Skeletal muscle satellite cell (primary cell): ENCODE measurements at regions not wholly inside any gene's neighbourhood (a gene's known extent, or its start where the extent isn't known, plus 50 kb on each side); places are given as distances from the start of the nearest gene placed in this dataset.

Experiments used
- H3K27me3 ChIP-seq: 2 replicates; pipeline ENCODE4 v1.7.0; 2013; ENCODE audit warnings: low read length; ENCODE audit not compliant: control insufficient read depth, insufficient read depth
- H3K36me3 ChIP-seq: 2 replicates; pipeline ENCODE4 v1.7.0; 2013; ENCODE audit warnings: mild to moderate bottlenecking, control low read depth, low read length; ENCODE audit not compliant: insufficient read depth
- H3K4me1 ChIP-seq: 2 replicates; pipeline ENCODE4 v1.7.0; 2013; ENCODE audit warnings: low read length; ENCODE audit not compliant: control insufficient read depth, insufficient read depth
- H3K4me2 ChIP-seq: 2 replicates; pipeline ENCODE4 v1.7.0; 2013; ENCODE audit warnings: mild to moderate bottlenecking, low read length
- H3K4me3 ChIP-seq: 2 replicates; pipeline ENCODE4 v1.7.0; 2013; ENCODE audit warnings: low read length
- H3K9ac ChIP-seq: 2 replicates; pipeline ENCODE4 v1.7.0; 2013; ENCODE audit warnings: mild to moderate bottlenecking, low read depth, low read length, moderate library complexity
- H3K9me3 ChIP-seq: replicated peaks from 2 replicates; pipeline ENCODE4 v1.7.0; 2013; ENCODE audit warnings: mild to moderate bottlenecking, control low read depth, low read length

- H3K27me3 ChIP-seq, result peaks cover 64% of the 10 kb centered on the region
- H3K36me3 ChIP-seq, result no peaks in the 10 kb centered on the region
- H3K4me1 ChIP-seq, result no peaks in the 10 kb centered on the region
- no peaks in the 10 kb centered on the region for H3K9me3 ChIP-seq
- no peak overlapping the region for H3K9ac ChIP-seq
- H3K4me3 ChIP-seq, result no peak overlapping the region
- no peak overlapping the region for H3K4me2 ChIP-seq
These were observed 51.9 kb upstream of the PTPRS start for GRCh38 chr19:5392486-5392885.

DNA sequence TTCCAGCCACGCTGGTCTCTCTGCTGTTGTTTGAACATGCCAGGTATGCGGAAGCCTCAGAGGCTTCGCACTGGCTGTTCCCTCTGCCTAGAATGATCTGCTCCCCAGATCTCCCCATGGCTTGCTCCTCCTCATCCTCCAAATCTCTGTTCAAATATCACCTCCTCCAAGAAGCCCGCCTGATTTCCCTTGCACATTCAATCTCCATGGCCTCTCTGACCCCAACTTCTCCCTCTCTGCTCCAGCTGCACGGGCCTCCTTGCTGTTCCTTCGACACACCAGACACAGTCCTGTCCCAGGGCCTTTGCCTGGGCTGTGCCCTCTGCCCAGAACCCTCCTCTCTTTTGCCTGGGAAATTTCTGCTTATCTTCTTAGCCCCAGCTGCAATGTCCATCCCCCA lies 52.5 kb upstream of the PTPRS start:
- peaks cover 70% of the 10 kb centered on the region for H3K27me3 ChIP-seq
- H3K4me1 ChIP-seq, result no peaks in the 10 kb centered on the region
- no peak overlapping the region for H3K4me3 ChIP-seq
- H3K36me3 ChIP-seq, result no peaks in the 10 kb centered on the region
- no peak overlapping the region for H3K4me2 ChIP-seq
- H3K9ac ChIP-seq, result no peak overlapping the region
- no peaks in the 10 kb centered on the region for H3K9me3 ChIP-seq

DNA sequence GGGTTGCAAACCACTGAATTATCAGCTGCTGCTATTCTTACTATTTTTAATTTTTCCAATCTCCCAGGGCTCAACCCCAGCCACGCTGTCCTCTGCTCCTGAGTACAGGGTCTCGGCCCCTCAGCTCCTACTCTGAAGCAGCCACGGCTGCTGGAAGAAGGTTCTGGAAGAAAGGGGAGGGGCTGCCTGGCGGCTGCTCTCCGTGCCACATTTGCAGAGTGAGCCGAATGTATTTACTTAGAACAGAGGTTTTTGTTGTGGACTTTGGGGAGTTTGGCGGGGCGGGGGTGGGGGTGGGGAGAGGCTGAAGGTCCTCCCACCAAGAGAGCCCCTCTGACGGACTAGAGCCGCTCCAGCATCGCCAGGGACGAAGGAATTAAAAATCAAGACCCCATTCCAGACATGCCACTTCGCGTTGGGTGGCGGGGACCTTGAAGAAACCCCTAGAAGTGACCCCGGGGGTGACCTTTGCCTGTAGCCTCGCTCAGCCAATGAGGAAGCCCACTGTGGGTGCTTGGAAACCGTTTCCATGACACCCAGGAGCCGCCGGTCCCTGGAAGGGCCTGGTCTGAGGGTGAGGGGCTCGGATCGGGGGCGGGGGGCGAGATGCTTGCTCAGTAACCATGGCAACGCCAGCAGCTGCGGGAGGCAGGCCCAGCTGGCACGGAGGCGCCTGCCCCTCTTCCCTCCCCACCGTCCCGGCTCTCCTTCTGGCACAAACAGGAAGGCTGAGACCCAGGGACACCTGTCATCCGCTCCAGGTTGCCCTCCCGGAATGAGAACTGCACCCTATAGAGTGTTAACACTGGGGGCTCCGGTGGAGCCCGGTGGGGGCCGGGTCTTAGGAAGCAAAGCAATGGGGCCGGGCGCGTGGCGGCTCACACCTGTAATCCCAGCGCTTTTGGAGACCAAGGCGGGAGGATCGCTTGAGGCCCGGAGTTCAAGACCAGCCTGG lies 54.2 kb upstream of the PTPRS start:
- no peaks in the 10 kb centered on the region for H3K36me3 ChIP-seq
- no peaks in the 10 kb centered on the region for H3K9me3 ChIP-seq
- H3K4me2 ChIP-seq, result no peak overlapping the region
- H3K4me3 ChIP-seq, result no peak overlapping the region
- peaks cover 73% of the 10 kb centered on the region for H3K27me3 ChIP-seq
- no peaks in the 10 kb centered on the region for H3K4me1 ChIP-seq
- H3K9ac ChIP-seq, result no peak overlapping the region

DNA sequence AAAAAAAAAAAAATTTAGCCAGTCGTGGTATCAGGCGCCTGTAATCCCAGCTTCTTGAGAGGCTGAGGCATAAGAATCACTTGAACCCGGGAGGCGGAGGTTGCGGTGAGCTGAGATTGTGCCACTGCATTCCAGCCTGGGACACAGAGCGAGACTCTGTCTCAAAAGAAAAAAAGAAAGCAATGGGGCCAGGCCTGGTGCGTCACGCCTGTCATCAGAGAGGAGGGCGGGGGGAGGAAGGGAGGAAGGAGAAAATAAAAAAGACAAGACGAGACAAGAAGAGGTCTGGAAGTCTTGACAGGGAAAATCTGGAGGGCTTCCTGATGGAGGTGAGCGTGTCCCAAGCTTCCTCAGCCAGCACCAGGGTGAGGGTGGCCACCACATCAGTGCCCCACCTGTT lies 54.9 kb upstream of the PTPRS start:
- Histone ChIP-seq H3K27me3 (peaks cover 71% of the 10 kb centered on the region), H3K4me3 (no peak overlapping the region), H3K36me3 (no peaks in the 10 kb centered on the region), H3K4me1 (no peaks in the 10 kb centered on the region), H3K9ac (no peak overlapping the region), H3K9me3 (no peaks in the 10 kb centered on the region), H3K4me2 (no peak overlapping the region)

- Histone ChIP-seq H3K4me2 (no peak overlapping the region), H3K9me3 (no peaks in the 10 kb centered on the region), H3K4me3 (no peak overlapping the region), H3K27me3 (peaks cover 68% of the 10 kb centered on the region), H3K9ac (no peak overlapping the region), H3K4me1 (no peaks in the 10 kb centered on the region), H3K36me3 (no peaks in the 10 kb centered on the region)
These were observed 55.7 kb upstream of the PTPRS start for GRCh38 chr19:5396096-5396939.

GRCh38 chr19:5396963-5397362 lies 56.4 kb upstream of the PTPRS start:
- H3K27me3 ChIP-seq, result peaks cover 65% of the 10 kb centered on the region
- H3K4me2 ChIP-seq, result no peak overlapping the region
- no peaks in the 10 kb centered on the region for H3K36me3 ChIP-seq
- no peak overlapping the region for H3K4me3 ChIP-seq
- H3K9ac ChIP-seq, result no peak overlapping the region
- no peaks in the 10 kb centered on the region for H3K4me1 ChIP-seq
- no peaks in the 10 kb centered on the region for H3K9me3 ChIP-seq

- Histone ChIP-seq H3K9ac (no peak overlapping the region), H3K4me1 (no peaks in the 10 kb centered on the region), H3K4me2 (no peak overlapping the region), H3K9me3 (no peaks in the 10 kb centered on the region), H3K27me3 (peaks cover 55% of the 10 kb centered on the region), H3K36me3 (no peaks in the 10 kb centered on the region), H3K4me3 (no peak overlapping the region)
These were observed 57.2 kb upstream of the ZNRF4 start for GRCh38 chr19:5397804-5398692.

DNA sequence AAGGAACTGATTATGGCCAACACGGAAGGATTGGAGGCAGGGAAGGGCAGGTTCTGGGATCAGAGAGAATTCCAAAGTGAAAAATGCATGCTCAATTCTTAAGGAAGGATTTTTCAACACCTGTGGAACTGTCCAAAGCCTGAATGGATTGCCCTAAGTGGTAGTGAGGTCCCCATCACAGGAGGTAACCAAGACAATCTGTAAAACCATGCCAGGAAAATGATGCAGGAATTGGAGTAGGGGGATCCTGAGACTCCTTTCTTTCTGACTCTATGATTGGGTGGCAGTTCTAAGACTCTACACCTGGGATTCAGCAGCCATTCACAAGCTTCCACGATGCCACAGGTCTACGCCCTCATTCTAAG lies 56.5 kb upstream of the ZNRF4 start:
- Histone ChIP-seq H3K4me2 (no peak overlapping the region), H3K27me3 (peaks cover 48% of the 10 kb centered on the region), H3K9me3 (no peaks in the 10 kb centered on the region), H3K36me3 (no peaks in the 10 kb centered on the region), H3K9ac (no peak overlapping the region), H3K4me3 (no peak overlapping the region), H3K4me1 (no peaks in the 10 kb centered on the region)

GRCh38 chr19:5403968-5404640 lies 51.1 kb upstream of the ZNRF4 start:
- Histone ChIP-seq H3K9me3 (no peaks in the 10 kb centered on the region), H3K36me3 (no peaks in the 10 kb centered on the region), H3K4me3 (no peak overlapping the region), H3K27me3 (no peaks in the 10 kb centered on the region), H3K4me1 (no peaks in the 10 kb centered on the region), H3K9ac (no peak overlapping the region), H3K4me2 (no peak overlapping the region)
